ENCODE measurements at regions not wholly inside any gene's neighbourhood (a gene's known extent, or its start where the extent isn't known, plus 50 kb on each side); places are given as distances from the start of the nearest gene placed in this dataset.

GRCh38 chr13:99039718-99040280 lies 61.9 kb upstream of the DOCK9 start:
- no peak for TF ChIP-seq CEBPZ (IDR thresholded peaks at IDR 0.05; ENCODE audit: low read length)
- TF ChIP-seq ZFAT (CRISPR knock-in tag; conservative IDR thresholded peaks at IDR 0.05) = no peak

Measured in HepG2 (cell line).